GM19035 (cell line): ENCODE measurements at regions not wholly inside any gene's neighbourhood (a gene's known extent, or its start where the extent isn't known, plus 50 kb on each side); places are given as distances from the start of the nearest gene placed in this dataset.
"Not testable (repeated sequence)": the region's sequence is repeated elsewhere in the genome, so short reads cannot be mapped to it uniquely, and the experiment has no call there.

ENCODE experiments used
- ATAC-seq: cut with Tn5 transposase; IDR thresholded peaks from one replicate; pipeline ENCODE4 v1.9.1; 2021; ENCODE audit not compliant: unreplicated experiment

GRCh38 chr1:38787041-38787440 is 72.5 kb downstream of the RRAGC start:
- ATAC-seq, result no peak

GRCh38 chr1:38786040-38786436 is 73.5 kb downstream of the RRAGC start:
- no peak for ATAC-seq

GRCh38 chr1:38785285-38786039 is 74.1 kb downstream of the RRAGC start:
- ATAC-seq, result no peak

- ATAC-seq, result no peak
These were observed 74.9 kb downstream of the RRAGC start for GRCh38 chr1:38784452-38785284.

GRCh38 chr1:38783640-38784229 is 75.8 kb downstream of the RRAGC start:
- no peak for ATAC-seq

GRCh38 chr1:38781872-38782617 is 77.5 kb downstream of the RRAGC start:
- no peak for ATAC-seq

GRCh38 chr1:38780133-38780532 is 79.4 kb downstream of the RRAGC start:
- ATAC-seq, result no peak

- ATAC-seq, result no peak
These were observed 80.1 kb downstream of the RRAGC start for GRCh38 chr1:38779491-38779890.

GRCh38 chr1:38778521-38778920 is 81.1 kb downstream of the RRAGC start:
- ATAC-seq, result no peak

- ATAC-seq, result no peak
These were observed 81.5 kb downstream of the RRAGC start for GRCh38 chr1:38778051-38778450.

GRCh38 chr1:38777464-38777957 is 82.1 kb downstream of the RRAGC start:
- no peak for ATAC-seq

GRCh38 chr1:38776466-38777065 is 83.0 kb downstream of the RRAGC start:
- ATAC-seq, result no peak

- no peak for ATAC-seq
These were observed 84.3 kb downstream of the RRAGC start for GRCh38 chr1:38775175-38775845.

- no peak for ATAC-seq
These were observed 86.1 kb downstream of the RRAGC start for GRCh38 chr1:38773483-38773882.

GRCh38 chr1:38772953-38773352 is 86.6 kb downstream of the RRAGC start:
- no peak for ATAC-seq

- ATAC-seq, result no peak
These were observed 87.5 kb downstream of the RRAGC start for GRCh38 chr1:38772026-38772425.

GRCh38 chr1:38770516-38771173 is 88.9 kb downstream of the RRAGC start:
- ATAC-seq, result not testable (repeated sequence)

GRCh38 chr1:38766125-38766524 is 93.4 kb downstream of the RRAGC start:
- no peak for ATAC-seq

GRCh38 chr1:38763121-38763520 is 96.5 kb downstream of the RRAGC start:
- no peak for ATAC-seq

GRCh38 chr1:38760562-38760961 is 99.0 kb downstream of the RRAGC start:
- ATAC-seq, result no peak
